Esophagus muscularis mucosa (tissue), 4 donors: ENCODE measurements at regions not wholly inside any gene's neighbourhood (a gene's known extent, or its start where the extent isn't known, plus 50 kb on each side); places are given as distances from the start of the nearest gene placed in this dataset.

ENCODE experiments used
- EP300 ChIP-seq: sonication (generic); formaldehyde crosslinking; IDR thresholded peaks from one replicate; pipeline ENCODE4 v1.6.1; 2017; ENCODE audit warnings: antibody characterized with exemption
- POLR2A ChIP-seq: fragments of 450-650 bp; IDR thresholded peaks from one replicate; pipeline ENCODE4 v1.6.1; 2017; ENCODE audit warnings: antibody characterized with exemption, moderate library complexity, mild to moderate bottlenecking, low read depth
- POLR2AphosphoS5 ChIP-seq, 2 donors: sonication (generic); formaldehyde crosslinking; IDR thresholded peaks; one replicate each; pipeline ENCODE4 v1.6.1; 2017; ENCODE audit warnings: antibody characterized with exemption in 2 of 2
- TF ChIP-seq, protein P1 (sequence below), 3 experiments: fragments of 200-600 bp in 2 of 3; fragments of 450-650 bp in 1 of 3; sonication (generic) in 2 of 3; IDR thresholded peaks; one replicate each; pipeline ENCODE4 v1.5.1; 2017 to 2019; ENCODE audit warnings: antibody characterized with exemption in 3 of 3, mild to moderate bottlenecking in 2 of 3, moderate library complexity in 1 of 3

DNA sequence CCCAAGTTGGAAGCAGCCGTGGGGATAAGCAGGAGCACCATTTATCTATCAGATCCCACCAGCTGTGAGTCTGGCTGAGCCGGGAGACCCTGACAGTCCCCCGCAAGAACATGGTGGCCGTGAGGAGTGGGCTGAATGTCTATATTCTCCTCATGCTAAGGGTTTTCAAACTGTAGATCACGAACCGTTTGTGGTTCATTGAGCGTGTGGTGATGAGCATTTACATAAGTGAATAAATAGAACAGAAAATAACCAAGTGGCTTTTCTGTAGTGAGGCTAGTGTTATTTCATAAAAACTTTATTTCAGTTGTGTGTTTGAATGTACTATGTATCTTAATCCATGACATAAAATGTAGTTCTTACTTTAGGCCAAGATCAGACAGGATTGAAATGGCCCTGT is 190.2 kb upstream of the APCDD1 start:
- TF ChIP-seq, protein P1, sequence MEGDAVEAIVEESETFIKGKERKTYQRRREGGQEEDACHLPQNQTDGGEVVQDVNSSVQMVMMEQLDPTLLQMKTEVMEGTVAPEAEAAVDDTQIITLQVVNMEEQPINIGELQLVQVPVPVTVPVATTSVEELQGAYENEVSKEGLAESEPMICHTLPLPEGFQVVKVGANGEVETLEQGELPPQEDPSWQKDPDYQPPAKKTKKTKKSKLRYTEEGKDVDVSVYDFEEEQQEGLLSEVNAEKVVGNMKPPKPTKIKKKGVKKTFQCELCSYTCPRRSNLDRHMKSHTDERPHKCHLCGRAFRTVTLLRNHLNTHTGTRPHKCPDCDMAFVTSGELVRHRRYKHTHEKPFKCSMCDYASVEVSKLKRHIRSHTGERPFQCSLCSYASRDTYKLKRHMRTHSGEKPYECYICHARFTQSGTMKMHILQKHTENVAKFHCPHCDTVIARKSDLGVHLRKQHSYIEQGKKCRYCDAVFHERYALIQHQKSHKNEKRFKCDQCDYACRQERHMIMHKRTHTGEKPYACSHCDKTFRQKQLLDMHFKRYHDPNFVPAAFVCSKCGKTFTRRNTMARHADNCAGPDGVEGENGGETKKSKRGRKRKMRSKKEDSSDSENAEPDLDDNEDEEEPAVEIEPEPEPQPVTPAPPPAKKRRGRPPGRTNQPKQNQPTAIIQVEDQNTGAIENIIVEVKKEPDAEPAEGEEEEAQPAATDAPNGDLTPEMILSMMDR (IDR thresholded peaks at IDR 0.05), result no peak
- TF ChIP-seq EP300, result no peak
- no peak for TF ChIP-seq POLR2A
- TF ChIP-seq POLR2AphosphoS5 (IDR thresholded peaks at IDR 0.05), result no peak
